ENCODE measurements at regions not wholly inside any gene's neighbourhood (a gene's known extent, or its start where the extent isn't known, plus 50 kb on each side); places are given as distances from the start of the nearest gene placed in this dataset.
A peak's percentile ranks its signal among the peaks of the same experiment; 100 is the strongest.

DNA sequence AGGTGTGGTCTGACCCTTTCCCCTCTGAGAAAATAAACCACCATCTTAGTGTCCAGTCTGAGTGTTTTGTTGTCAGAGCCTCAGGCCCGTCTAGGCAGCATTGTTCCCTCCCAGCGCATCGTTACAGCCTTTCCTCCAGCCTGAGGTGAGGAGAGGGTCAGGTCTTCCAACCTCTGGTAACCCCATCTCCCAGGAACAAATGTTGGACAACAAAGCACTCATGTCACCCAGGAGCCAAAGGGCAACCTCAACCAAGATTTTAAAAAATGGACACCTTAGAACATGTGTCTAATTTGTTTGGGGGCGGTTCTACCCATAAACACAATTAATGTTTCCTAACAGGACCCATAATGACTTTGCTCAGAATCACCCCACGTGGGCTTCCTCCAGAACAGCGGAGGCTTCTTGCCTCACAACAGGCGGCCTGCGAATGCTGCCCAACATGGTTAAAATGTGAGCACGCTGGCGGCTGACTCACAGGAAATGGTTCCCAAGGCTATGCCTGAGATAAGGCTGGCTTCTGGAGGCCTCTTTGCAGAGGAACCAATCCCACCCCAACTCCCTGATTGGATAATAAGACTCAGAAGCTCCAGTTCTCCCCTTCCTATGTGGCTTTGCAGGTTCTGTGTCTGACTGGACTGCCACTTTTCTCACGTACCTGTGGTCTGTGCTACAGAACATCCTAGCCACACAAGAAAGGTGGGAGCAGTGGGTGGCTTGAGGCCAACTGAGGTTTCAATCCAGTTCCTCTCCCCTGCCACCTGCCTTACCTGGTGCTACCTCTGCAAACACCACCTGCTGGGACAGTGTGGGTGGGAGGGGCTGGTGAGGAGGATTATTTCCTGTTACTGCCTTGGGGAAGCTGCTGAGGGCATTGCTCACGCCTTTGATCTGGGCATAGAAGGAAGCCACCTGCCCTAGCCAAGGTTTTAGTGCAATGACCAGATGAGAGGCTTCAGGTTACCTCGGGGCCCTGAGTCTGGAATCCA, 108.8 kb downstream of the B3GNT2 start (continued):
- TF ChIP-seq, protein P1, sequence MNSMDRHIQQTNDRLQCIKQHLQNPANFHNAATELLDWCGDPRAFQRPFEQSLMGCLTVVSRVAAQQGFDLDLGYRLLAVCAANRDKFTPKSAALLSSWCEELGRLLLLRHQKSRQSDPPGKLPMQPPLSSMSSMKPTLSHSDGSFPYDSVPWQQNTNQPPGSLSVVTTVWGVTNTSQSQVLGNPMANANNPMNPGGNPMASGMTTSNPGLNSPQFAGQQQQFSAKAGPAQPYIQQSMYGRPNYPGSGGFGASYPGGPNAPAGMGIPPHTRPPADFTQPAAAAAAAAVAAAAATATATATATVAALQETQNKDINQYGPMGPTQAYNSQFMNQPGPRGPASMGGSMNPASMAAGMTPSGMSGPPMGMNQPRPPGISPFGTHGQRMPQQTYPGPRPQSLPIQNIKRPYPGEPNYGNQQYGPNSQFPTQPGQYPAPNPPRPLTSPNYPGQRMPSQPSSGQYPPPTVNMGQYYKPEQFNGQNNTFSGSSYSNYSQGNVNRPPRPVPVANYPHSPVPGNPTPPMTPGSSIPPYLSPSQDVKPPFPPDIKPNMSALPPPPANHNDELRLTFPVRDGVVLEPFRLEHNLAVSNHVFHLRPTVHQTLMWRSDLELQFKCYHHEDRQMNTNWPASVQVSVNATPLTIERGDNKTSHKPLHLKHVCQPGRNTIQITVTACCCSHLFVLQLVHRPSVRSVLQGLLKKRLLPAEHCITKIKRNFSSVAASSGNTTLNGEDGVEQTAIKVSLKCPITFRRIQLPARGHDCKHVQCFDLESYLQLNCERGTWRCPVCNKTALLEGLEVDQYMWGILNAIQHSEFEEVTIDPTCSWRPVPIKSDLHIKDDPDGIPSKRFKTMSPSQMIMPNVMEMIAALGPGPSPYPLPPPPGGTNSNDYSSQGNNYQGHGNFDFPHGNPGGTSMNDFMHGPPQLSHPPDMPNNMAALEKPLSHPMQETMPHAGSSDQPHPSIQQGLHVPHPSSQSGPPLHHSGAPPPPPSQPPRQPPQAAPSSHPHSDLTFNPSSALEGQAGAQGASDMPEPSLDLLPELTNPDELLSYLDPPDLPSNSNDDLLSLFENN (IDR thresholded peaks at IDR 0.05; ENCODE audit: low read depth in 2 of 2, low read length in 2 of 2): no peak
- TF ChIP-seq, protein P2, sequence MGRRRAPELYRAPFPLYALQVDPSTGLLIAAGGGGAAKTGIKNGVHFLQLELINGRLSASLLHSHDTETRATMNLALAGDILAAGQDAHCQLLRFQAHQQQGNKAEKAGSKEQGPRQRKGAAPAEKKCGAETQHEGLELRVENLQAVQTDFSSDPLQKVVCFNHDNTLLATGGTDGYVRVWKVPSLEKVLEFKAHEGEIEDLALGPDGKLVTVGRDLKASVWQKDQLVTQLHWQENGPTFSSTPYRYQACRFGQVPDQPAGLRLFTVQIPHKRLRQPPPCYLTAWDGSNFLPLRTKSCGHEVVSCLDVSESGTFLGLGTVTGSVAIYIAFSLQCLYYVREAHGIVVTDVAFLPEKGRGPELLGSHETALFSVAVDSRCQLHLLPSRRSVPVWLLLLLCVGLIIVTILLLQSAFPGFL (CRISPR knock-in tag; IDR thresholded peaks at IDR 0.05): no peak
- TF ChIP-seq SUPT5H (IDR thresholded peaks at IDR 0.05): no peak
- TF ChIP-seq, protein P3, sequence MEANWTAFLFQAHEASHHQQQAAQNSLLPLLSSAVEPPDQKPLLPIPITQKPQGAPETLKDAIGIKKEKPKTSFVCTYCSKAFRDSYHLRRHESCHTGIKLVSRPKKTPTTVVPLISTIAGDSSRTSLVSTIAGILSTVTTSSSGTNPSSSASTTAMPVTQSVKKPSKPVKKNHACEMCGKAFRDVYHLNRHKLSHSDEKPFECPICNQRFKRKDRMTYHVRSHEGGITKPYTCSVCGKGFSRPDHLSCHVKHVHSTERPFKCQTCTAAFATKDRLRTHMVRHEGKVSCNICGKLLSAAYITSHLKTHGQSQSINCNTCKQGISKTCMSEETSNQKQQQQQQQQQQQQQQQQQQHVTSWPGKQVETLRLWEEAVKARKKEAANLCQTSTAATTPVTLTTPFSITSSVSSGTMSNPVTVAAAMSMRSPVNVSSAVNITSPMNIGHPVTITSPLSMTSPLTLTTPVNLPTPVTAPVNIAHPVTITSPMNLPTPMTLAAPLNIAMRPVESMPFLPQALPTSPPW (CRISPR knock-in tag; IDR thresholded peaks at IDR 0.05): peak; percentile 62
- TF ChIP-seq MYBL2 (IDR thresholded peaks at IDR 0.05; ENCODE audit: low read depth): no peak
- no peak for TF ChIP-seq MYBL2 (CRISPR knock-in tag; IDR thresholded peaks at IDR 0.05; ENCODE audit: borderline replicate concordance)
- TF ChIP-seq RBM14 (IDR thresholded peaks at IDR 0.05; ENCODE audit: borderline replicate concordance, insufficient read depth, low read depth, low read length): no peak
- TF ChIP-seq ZNF239 (CRISPR knock-in tag; IDR thresholded peaks at IDR 0.05): 0 out of 2 replicates have a peak, but pooled peaks have one; percentile 33
- TF ChIP-seq, protein P4, sequence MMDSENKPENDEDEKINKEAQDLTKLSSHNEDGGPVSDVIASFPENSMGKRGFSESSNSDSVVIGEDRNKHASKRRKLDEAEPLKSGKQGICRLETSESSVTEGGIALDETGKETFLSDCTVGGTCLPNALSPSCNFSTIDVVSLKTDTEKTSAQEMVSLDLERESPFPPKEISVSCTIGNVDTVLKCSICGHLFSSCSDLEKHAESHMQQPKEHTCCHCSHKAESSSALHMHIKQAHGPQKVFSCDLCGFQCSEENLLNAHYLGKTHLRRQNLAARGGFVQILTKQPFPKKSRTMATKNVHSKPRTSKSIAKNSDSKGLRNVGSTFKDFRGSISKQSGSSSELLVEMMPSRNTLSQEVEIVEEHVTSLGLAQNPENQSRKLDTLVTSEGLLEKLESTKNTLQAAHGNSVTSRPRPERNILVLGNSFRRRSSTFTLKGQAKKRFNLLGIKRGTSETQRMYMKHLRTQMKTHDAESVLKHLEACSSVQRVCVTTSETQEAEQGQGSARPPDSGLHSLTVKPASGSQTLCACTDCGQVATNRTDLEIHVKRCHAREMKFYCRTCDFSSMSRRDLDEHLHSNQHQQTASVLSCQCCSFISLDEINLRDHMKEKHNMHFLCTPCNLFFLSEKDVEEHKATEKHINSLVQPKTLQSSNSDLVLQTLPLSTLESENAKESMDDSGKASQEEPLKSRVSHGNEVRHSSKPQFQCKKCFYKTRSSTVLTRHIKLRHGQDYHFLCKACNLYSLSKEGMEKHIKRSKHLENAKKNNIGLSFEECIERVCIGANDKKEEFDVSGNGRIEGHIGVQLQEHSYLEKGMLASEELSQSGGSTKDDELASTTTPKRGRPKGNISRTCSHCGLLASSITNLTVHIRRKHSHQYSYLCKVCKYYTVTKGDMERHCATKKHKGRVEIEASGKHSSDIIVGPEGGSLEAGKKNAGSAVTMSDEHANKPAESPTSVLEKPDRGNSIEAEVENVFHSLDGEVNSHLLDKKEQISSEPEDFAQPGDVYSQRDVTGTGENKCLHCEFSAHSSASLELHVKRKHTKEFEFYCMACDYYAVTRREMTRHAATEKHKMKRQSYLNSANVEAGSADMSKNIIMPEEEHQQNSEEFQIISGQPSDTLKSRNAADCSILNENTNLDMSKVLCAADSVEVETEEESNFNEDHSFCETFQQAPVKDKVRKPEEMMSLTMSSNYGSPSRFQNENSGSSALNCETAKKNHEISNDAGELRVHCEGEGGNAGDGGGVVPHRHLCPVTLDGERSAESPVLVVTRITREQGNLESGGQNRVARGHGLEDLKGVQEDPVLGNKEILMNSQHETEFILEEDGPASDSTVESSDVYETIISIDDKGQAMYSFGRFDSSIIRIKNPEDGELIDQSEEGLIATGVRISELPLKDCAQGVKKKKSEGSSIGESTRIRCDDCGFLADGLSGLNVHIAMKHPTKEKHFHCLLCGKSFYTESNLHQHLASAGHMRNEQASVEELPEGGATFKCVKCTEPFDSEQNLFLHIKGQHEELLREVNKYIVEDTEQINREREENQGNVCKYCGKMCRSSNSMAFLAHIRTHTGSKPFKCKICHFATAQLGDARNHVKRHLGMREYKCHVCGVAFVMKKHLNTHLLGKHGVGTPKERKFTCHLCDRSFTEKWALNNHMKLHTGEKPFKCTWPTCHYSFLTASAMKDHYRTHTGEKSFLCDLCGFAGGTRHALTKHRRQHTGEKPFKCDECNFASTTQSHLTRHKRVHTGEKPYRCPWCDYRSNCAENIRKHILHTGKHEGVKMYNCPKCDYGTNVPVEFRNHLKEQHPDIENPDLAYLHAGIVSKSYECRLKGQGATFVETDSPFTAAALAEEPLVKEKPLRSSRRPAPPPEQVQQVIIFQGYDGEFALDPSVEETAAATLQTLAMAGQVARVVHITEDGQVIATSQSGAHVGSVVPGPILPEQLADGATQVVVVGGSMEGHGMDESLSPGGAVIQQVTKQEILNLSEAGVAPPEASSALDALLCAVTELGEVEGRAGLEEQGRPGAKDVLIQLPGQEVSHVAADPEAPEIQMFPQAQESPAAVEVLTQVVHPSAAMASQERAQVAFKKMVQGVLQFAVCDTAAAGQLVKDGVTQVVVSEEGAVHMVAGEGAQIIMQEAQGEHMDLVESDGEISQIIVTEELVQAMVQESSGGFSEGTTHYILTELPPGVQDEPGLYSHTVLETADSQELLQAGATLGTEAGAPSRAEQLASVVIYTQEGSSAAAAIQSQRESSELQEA (IDR thresholded peaks at IDR 0.05; ENCODE audit: low read depth): no peak
- peak; percentile 47; the same call in 1 of the 2 replicates for TF ChIP-seq POLR2G (IDR thresholded peaks at IDR 0.05; ENCODE audit: low read depth, low read length)
- no peak for TF ChIP-seq BMI1 (IDR thresholded peaks at IDR 0.05; ENCODE audit: low read length)
